Lower lobe of right lung (tissue), 2 donors: ENCODE measurements at regions not wholly inside any gene's neighbourhood (a gene's known extent, or its start where the extent isn't known, plus 50 kb on each side); places are given as distances from the start of the nearest gene placed in this dataset.

Experiments used
- ATAC-seq, 2 donors: fragments of 200-7000 bp; cut with Tn5 transposase; one replicate each; pipeline ENCODE4 v1.9.1; 2020 to 2022; ENCODE audit warnings: mild to moderate bottlenecking in 2 of 2, moderate library complexity in 2 of 2
- DNase-seq: peaks from one replicate; pipeline ENCODE4 v3.0.0-alpha.2; 2020
- H3K27ac ChIP-seq: fragments of 200-600 bp; one replicate; pipeline ENCODE4 v1.8.0; 2022
- H3K27me3 ChIP-seq: fragments of 200-600 bp; one replicate; pipeline ENCODE4 v1.8.0; 2022; ENCODE audit warnings: low read depth
- H3K36me3 ChIP-seq: fragments of 200-600 bp; one replicate; pipeline ENCODE4 v1.8.0; 2022; ENCODE audit warnings: mild to moderate bottlenecking
- H3K4me1 ChIP-seq: fragments of 200-600 bp; one replicate; pipeline ENCODE4 v1.8.0; 2022
- H3K4me3 ChIP-seq: fragments of 200-600 bp; one replicate; pipeline ENCODE4 v1.8.0; 2022; ENCODE audit warnings: mild to moderate bottlenecking
- H3K9me3 ChIP-seq: fragments of 200-600 bp; one replicate; pipeline ENCODE4 v1.8.0; 2022
- intact Hi-C: fragments of 100-400 bp; cut with DNase I; formaldehyde crosslinking; loops from one replicate; pipeline ENCODE4 v1.11.0; 2022
- TF ChIP-seq, protein P1 (sequence below): fragments of 200-600 bp; IDR thresholded peaks from one replicate; pipeline ENCODE4 v1.8.0; 2022; ENCODE audit warnings: antibody characterized with exemption, mild to moderate bottlenecking
- donor health status: DM: no; HTN: yes; CAD: no; lungs with severe emphysema.

DNA sequence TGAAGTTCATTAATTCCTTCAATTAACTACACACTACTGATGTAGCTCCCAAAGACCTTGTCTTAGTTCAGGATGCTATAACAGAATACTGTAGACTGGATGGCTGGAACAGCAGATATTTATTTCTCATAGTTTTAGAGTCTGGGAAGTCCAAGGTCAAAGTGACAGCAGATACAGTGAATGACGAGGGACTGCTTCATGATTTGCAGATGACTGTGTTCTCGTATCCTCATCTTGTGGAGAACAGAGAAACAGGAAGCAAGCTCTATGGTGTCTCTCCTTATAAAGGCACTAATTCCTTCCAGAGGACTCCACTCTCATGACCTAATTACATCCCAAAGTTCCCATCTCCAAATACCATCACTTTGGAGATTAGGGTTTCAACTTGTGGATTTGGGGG is 65.6 kb upstream of the MAP1B start:
- Histone ChIP-seq H3K9me3 (no peaks in the 10 kb centered on the region), H3K4me3 (no peak overlapping the region), H3K27me3 (no peaks in the 10 kb centered on the region), H3K36me3 (no peaks in the 10 kb centered on the region), H3K27ac (no peak overlapping the region), H3K4me1 (no peaks in the 10 kb centered on the region)
- no peak for DNase-seq
- no peak for ATAC-seq
- intact Hi-C loops, result no loop called here
- TF ChIP-seq, protein P1, sequence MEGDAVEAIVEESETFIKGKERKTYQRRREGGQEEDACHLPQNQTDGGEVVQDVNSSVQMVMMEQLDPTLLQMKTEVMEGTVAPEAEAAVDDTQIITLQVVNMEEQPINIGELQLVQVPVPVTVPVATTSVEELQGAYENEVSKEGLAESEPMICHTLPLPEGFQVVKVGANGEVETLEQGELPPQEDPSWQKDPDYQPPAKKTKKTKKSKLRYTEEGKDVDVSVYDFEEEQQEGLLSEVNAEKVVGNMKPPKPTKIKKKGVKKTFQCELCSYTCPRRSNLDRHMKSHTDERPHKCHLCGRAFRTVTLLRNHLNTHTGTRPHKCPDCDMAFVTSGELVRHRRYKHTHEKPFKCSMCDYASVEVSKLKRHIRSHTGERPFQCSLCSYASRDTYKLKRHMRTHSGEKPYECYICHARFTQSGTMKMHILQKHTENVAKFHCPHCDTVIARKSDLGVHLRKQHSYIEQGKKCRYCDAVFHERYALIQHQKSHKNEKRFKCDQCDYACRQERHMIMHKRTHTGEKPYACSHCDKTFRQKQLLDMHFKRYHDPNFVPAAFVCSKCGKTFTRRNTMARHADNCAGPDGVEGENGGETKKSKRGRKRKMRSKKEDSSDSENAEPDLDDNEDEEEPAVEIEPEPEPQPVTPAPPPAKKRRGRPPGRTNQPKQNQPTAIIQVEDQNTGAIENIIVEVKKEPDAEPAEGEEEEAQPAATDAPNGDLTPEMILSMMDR, result no peak

DNA sequence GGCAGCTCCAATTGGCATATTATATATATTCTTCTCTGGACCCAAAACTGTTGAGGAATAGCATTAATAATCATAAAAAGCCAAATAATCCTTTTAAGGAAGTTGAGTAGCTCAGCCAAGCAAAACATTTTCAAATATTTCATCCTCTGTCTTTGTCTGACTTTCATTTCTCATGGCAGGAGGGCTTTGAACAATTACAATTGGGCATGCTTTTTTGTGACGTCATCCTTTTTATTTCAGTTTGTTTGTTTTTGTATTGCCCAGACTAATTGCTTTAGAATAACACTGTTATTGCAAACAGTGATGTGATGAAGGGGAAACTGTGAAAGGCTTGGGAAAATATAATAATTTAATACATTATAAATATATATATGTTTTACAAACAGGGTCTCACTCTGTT is 65.2 kb upstream of the MAP1B start:
- TF ChIP-seq, protein P1, result no peak

DNA sequence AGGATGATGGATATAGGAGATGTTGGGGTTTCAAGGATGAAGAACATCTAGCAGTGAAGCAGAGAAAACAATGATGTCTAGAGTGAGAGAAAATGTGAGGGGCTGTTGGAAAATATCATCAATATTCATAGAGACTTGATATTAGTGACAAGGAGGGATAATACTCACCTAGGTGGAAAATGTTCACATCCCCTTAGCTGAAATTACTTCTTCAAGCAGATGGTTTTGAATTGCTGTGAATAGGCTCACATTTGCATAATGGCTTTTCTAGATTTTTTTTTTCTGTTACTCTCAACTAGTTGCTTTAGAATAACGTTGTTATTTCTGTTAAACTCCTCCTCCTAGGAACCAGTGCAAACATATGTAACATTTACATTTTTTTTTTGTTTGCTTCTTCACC is 61.6 kb upstream of the MAP1B start:
- H3K27ac ChIP-seq, result no peak overlapping the region
- H3K36me3 ChIP-seq, result no peaks in the 10 kb centered on the region
- peaks cover 5% of the 10 kb centered on the region for H3K9me3 ChIP-seq
- DNase-seq (no peak), ATAC-seq (no peak)
- intact Hi-C loops, result no loop called here
- no peak overlapping the region for H3K4me3 ChIP-seq
- TF ChIP-seq, protein P1, result no peak
- no peaks in the 10 kb centered on the region for H3K4me1 ChIP-seq
- H3K27me3 ChIP-seq, result no peaks in the 10 kb centered on the region

More for the DNA sequence above, 65.2 kb upstream of the MAP1B start:
- ATAC-seq, result no peak
- Histone ChIP-seq H3K27me3 (no peaks in the 10 kb centered on the region), H3K36me3 (no peaks in the 10 kb centered on the region), H3K27ac (no peak overlapping the region), H3K4me1 (no peaks in the 10 kb centered on the region), H3K9me3 (peaks cover 4% of the 10 kb centered on the region), H3K4me3 (no peak overlapping the region)
- DNase-seq, result no peak
- intact Hi-C loops, result no loop called here

DNA sequence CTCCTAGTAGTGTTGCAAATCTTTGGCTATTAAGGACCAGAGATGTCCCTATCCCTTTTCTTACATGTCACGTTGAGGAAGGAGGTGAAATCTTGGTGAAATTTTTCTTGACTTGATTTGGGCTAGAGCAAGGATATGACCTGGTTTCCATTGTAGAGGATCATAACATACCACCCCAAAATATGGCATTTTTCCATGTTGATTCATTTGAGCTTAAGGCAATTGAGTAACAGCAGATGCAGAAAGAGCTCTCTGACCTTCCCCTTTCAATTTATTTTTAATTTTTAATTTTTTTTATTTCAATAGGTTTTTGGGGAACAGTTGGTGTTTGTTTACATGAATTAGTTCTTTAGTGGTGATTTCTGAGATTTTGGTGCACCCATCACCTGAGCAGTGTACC is 61.2 kb upstream of the MAP1B start:
- H3K9me3 ChIP-seq, result peaks cover 5% of the 10 kb centered on the region
- intact Hi-C loops, result no loop called here
- no peak for ATAC-seq
- TF ChIP-seq, protein P1, result no peak
- DNase-seq, result no peak
- H3K27me3 ChIP-seq, result no peaks in the 10 kb centered on the region
- H3K4me3 ChIP-seq, result no peak overlapping the region
- no peak overlapping the region for H3K27ac ChIP-seq
- H3K4me1 ChIP-seq, result no peaks in the 10 kb centered on the region
- no peaks in the 10 kb centered on the region for H3K36me3 ChIP-seq

DNA sequence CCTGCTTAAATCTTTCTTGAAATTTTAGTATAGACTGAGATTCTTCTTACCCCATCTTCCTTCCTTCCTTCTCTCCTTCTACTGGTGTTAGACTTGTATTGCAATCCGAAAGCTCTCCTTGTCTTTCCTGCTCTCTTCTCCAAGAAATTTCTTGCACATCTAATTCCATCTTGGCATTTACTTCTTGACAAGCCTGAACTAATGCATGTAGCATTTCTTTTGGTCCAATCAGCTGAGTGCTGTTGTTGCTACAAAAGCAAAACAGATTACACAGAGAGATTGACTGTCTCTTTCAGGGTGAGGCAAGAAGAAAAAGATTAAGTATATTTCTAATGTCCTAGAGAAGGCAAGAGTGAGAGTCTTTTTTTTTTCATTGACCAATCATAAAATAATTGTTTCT is 51.6 kb upstream of the MAP1B start:
- ATAC-seq (no peak), DNase-seq (no peak)
- intact Hi-C loops, result no loop called here
- no peaks in the 10 kb centered on the region for H3K36me3 ChIP-seq
- H3K27ac ChIP-seq, result no peak overlapping the region
- TF ChIP-seq, protein P1, result no peak
- H3K4me1 ChIP-seq, result no peaks in the 10 kb centered on the region
- H3K9me3 ChIP-seq, result no peaks in the 10 kb centered on the region
- no peaks in the 10 kb centered on the region for H3K27me3 ChIP-seq
- no peak overlapping the region for H3K4me3 ChIP-seq
